IgD-negative memory B cell (primary cell): ENCODE measurements at regions not wholly inside any gene's neighbourhood (a gene's known extent, or its start where the extent isn't known, plus 50 kb on each side); places are given as distances from the start of the nearest gene placed in this dataset.

Experiments used
- H3K27ac Mint-ChIP-seq, 3 donors: one replicate each; pipeline ENCODE4 v1.8.0; 2020 to 2022; ENCODE audit warnings: mild to moderate bottlenecking in 3 of 3, mixed read lengths in 3 of 3, moderate library complexity in 1 of 3
- H3K27me3 Mint-ChIP-seq: one replicate; pipeline ENCODE4 v1.8.0; 2021; ENCODE audit warnings: mixed read lengths
- H3K36me3 Mint-ChIP-seq: one replicate; pipeline ENCODE4 v1.8.0; 2020; ENCODE audit warnings: mild to moderate bottlenecking, mixed read lengths
- H3K4me1 Mint-ChIP-seq, 3 donors: one replicate each; pipeline ENCODE4 v1.8.0; 2020 to 2022; ENCODE audit warnings: mixed read lengths in 3 of 3, mild to moderate bottlenecking in 1 of 3
- H3K4me3 Mint-ChIP-seq, 4 donors: one replicate each; pipeline ENCODE4 v1.8.0; 2020 to 2022; ENCODE audit warnings: mild to moderate bottlenecking in 4 of 4, mixed read lengths in 4 of 4, moderate library complexity in 3 of 4
- H3K9me3 Mint-ChIP-seq, 3 donors: one replicate each; pipeline ENCODE4 v1.8.0; 2020 to 2021; ENCODE audit warnings: mixed read lengths in 3 of 3, mild to moderate bottlenecking in 1 of 3

- Mint-ChIP-seq H3K9me3 (no peaks in the 10 kb centered on the region), H3K36me3 (peaks cover 2% of the 10 kb centered on the region), H3K27me3 (no peaks in the 10 kb centered on the region), H3K27ac (peak overlapping the region in 1 of 3 donors; percentile 95), H3K4me1 (peaks cover 9 to 24% (median 12%) of the 10 kb centered on the region in 3 donors), H3K4me3 (peak overlapping the region in 3 of 4 donors; percentile 43 to 81 (median 69))
Observed at GRCh38 chr14:50055461-50056228, 60.7 kb downstream of the VCPKMT start.

- Mint-ChIP-seq H3K36me3 (no peaks in the 10 kb centered on the region), H3K27me3 (no peaks in the 10 kb centered on the region), H3K4me1 (peaks cover 14 to 30% (median 14%) of the 10 kb centered on the region in 3 donors), H3K4me3 (no peak overlapping the region), H3K27ac (peak overlapping the region in 2 of 3 donors; percentile 23 to 95), H3K9me3 (no peaks in the 10 kb centered on the region)
Observed at GRCh38 chr14:50056435-50056834, 59.9 kb downstream of the VCPKMT start.

GRCh38 chr14:50057331-50057730, 59.0 kb downstream of the VCPKMT start:
- H3K4me3 Mint-ChIP-seq: no peak overlapping the region
- H3K9me3 Mint-ChIP-seq: no peaks in the 10 kb centered on the region
- peaks cover 20 to 34% (median 20%) of the 10 kb centered on the region in 3 donors for H3K4me1 Mint-ChIP-seq
- peaks cover 1% of the 10 kb centered on the region for H3K36me3 Mint-ChIP-seq
- H3K27me3 Mint-ChIP-seq: no peaks in the 10 kb centered on the region
- H3K27ac Mint-ChIP-seq: peak overlapping the region in 2 of 3 donors; percentile 59 to 95

- Mint-ChIP-seq H3K9me3 (no peaks in the 10 kb centered on the region), H3K36me3 (peaks cover 3% of the 10 kb centered on the region), H3K4me1 (peaks cover 24 to 41% (median 25%) of the 10 kb centered on the region in 3 donors), H3K27ac (peak overlapping the region in 1 of 3 donors; percentile 95), H3K27me3 (no peaks in the 10 kb centered on the region), H3K4me3 (no peak overlapping the region)
Observed at GRCh38 chr14:50058113-50058512, 58.3 kb downstream of the VCPKMT start.
